ENCODE measurements at regions not wholly inside any gene's neighbourhood (a gene's known extent, or its start where the extent isn't known, plus 50 kb on each side); places are given as distances from the start of the nearest gene placed in this dataset.

- TF ChIP-seq ARNTL (CRISPR knock-in tag; IDR thresholded peaks at IDR 0.05; ENCODE audit: borderline replicate concordance, low read depth) (no peak), TSHZ2 (CRISPR knock-in tag; IDR thresholded peaks at IDR 0.05) (no peak), OSR1 (CRISPR knock-in tag; IDR thresholded peaks at IDR 0.05) (no peak), SNAI2 (CRISPR knock-in tag; IDR thresholded peaks at IDR 0.05) (no peak), ISL1 (CRISPR knock-in tag; IDR thresholded peaks at IDR 0.05) (no peak), CSDC2 (CRISPR knock-in tag; IDR thresholded peaks at IDR 0.05) (no peak), TOX (CRISPR knock-in tag; IDR thresholded peaks at IDR 0.05; ENCODE audit: borderline replicate concordance) (no peak), ZC3H10 (CRISPR knock-in tag; IDR thresholded peaks at IDR 0.05) (no peak), CREB5 (CRISPR knock-in tag; IDR thresholded peaks at IDR 0.05; ENCODE audit: low read depth) (no peak), GLIS3 (CRISPR knock-in tag; IDR thresholded peaks at IDR 0.05) (no peak), PATZ1 (CRISPR knock-in tag; IDR thresholded peaks at IDR 0.05; ENCODE audit: borderline replicate concordance) (no peak), ZFP30 (CRISPR knock-in tag; IDR thresholded peaks at IDR 0.05) (no peak), CSRNP3 (CRISPR knock-in tag; IDR thresholded peaks at IDR 0.05) (no peak), BACH2 (CRISPR knock-in tag; IDR thresholded peaks at IDR 0.05; ENCODE audit: borderline replicate concordance) (no peak), ESRRG (CRISPR knock-in tag; IDR thresholded peaks at IDR 0.05) (no peak), ZNF8 (CRISPR knock-in tag; IDR thresholded peaks at IDR 0.05) (no peak), ZNF565 (CRISPR knock-in tag; conservative IDR thresholded peaks at IDR 0.05; ENCODE audit: low read depth) (no peak), POU6F1 (CRISPR knock-in tag; IDR thresholded peaks at IDR 0.05; ENCODE audit: borderline replicate concordance, low read depth) (no peak)
- ATAC-seq, result no peak
Observed at GRCh38 chr3:105077060-105077822, 289.5 kb upstream of the ALCAM start.

- no peak for TF ChIP-seq TSHZ2 (CRISPR knock-in tag; IDR thresholded peaks at IDR 0.05)
- TF ChIP-seq OSR1 (CRISPR knock-in tag; IDR thresholded peaks at IDR 0.05), result no peak
- TF ChIP-seq TCF4 (CRISPR knock-in tag; IDR thresholded peaks at IDR 0.05; ENCODE audit: borderline replicate concordance), result no peak
- no peak for TF ChIP-seq CSDC2 (CRISPR knock-in tag; IDR thresholded peaks at IDR 0.05)
- no peak for TF ChIP-seq GLIS3 (CRISPR knock-in tag; IDR thresholded peaks at IDR 0.05)
- no peak for TF ChIP-seq ZFP3 (CRISPR knock-in tag; IDR thresholded peaks at IDR 0.05)
- no peak for TF ChIP-seq ARNTL (CRISPR knock-in tag; IDR thresholded peaks at IDR 0.05; ENCODE audit: borderline replicate concordance, low read depth)
- no peak for TF ChIP-seq ZNF70 (CRISPR knock-in tag; IDR thresholded peaks at IDR 0.05)
- no peak for TF ChIP-seq ZNF565 (CRISPR knock-in tag; conservative IDR thresholded peaks at IDR 0.05; ENCODE audit: low read depth)
- no peak for TF ChIP-seq RARB (CRISPR knock-in tag; IDR thresholded peaks at IDR 0.05)
- TF ChIP-seq CREB5 (CRISPR knock-in tag; IDR thresholded peaks at IDR 0.05; ENCODE audit: low read depth), result no peak
- TF ChIP-seq ZC3H10 (CRISPR knock-in tag; IDR thresholded peaks at IDR 0.05), result no peak
- no peak for ATAC-seq
Observed at GRCh38 chr3:105083945-105084344, 282.8 kb upstream of the ALCAM start.
